Activated CD4-positive, CD25-positive, alpha-beta regulatory T cell treated with anti-CD3 and anti-CD28 coated beads, Interleukin-2, amount 50 U/mL, for 72 hours (primary cell): ENCODE measurements at regions not wholly inside any gene's neighbourhood (a gene's known extent, or its start where the extent isn't known, plus 50 kb on each side); places are given as distances from the start of the nearest gene placed in this dataset.

Experiments
- DNase-seq: peaks from one replicate; pipeline ENCODE4 v3.0.0; 2021

GRCh38 chr1:194184974-194185373, 998.6 kb upstream of the B3GALT2 start:
- DNase-seq: no peak

GRCh38 chr1:194184425-194184824, 998.0 kb upstream of the B3GALT2 start:
- DNase-seq: no peak

GRCh38 chr1:194181845-194182244, 995.4 kb upstream of the B3GALT2 start:
- no peak for DNase-seq

- DNase-seq: no peak
Observed at GRCh38 chr1:194176212-194176611, 989.8 kb upstream of the B3GALT2 start.

GRCh38 chr1:194175251-194175650, 988.8 kb upstream of the B3GALT2 start:
- no peak for DNase-seq

GRCh38 chr1:194174528-194174927, 988.1 kb upstream of the B3GALT2 start:
- DNase-seq: no peak

GRCh38 chr1:194171596-194171995, 985.2 kb upstream of the B3GALT2 start:
- DNase-seq: no peak

- no peak for DNase-seq
Observed at GRCh38 chr1:194167956-194168640, 981.7 kb upstream of the B3GALT2 start.

GRCh38 chr1:194164755-194165154, 978.3 kb upstream of the B3GALT2 start:
- DNase-seq: no peak

- no peak for DNase-seq
Observed at GRCh38 chr1:194161591-194161990, 975.2 kb upstream of the B3GALT2 start.

- DNase-seq: no peak
Observed at GRCh38 chr1:194159941-194160340, 973.5 kb upstream of the B3GALT2 start.

- DNase-seq: no peak
Observed at GRCh38 chr1:194155962-194156361, 969.5 kb upstream of the B3GALT2 start.

GRCh38 chr1:194151056-194151455, 964.6 kb upstream of the B3GALT2 start:
- DNase-seq: no peak

- DNase-seq: no peak
Observed at GRCh38 chr1:194150242-194150641, 963.8 kb upstream of the B3GALT2 start.

- DNase-seq: no peak
Observed at GRCh38 chr1:194133152-194133551, 946.7 kb upstream of the B3GALT2 start.

- DNase-seq: no peak
Observed at GRCh38 chr1:194118086-194118485, 931.7 kb upstream of the B3GALT2 start.

- no peak for DNase-seq
Observed at GRCh38 chr1:194117582-194117981, 931.2 kb upstream of the B3GALT2 start.

GRCh38 chr1:194114288-194114687, 927.9 kb upstream of the B3GALT2 start:
- DNase-seq: no peak

GRCh38 chr1:194105381-194105780, 919.0 kb upstream of the B3GALT2 start:
- DNase-seq: no peak

- no peak for DNase-seq
Observed at GRCh38 chr1:194104247-194104844, 917.9 kb upstream of the B3GALT2 start.

GRCh38 chr1:194103516-194104246, 917.3 kb upstream of the B3GALT2 start:
- DNase-seq: no peak

GRCh38 chr1:194103101-194103500, 916.7 kb upstream of the B3GALT2 start:
- DNase-seq: no peak

GRCh38 chr1:194102607-194103006, 916.2 kb upstream of the B3GALT2 start:
- no peak for DNase-seq

GRCh38 chr1:194084755-194085154, 898.3 kb upstream of the B3GALT2 start:
- DNase-seq: no peak
